Thoracic aorta (tissue), 2 donors: ENCODE measurements at regions not wholly inside any gene's neighbourhood (a gene's known extent, or its start where the extent isn't known, plus 50 kb on each side); places are given as distances from the start of the nearest gene placed in this dataset.
"Not testable (repeated sequence)": the region's sequence is repeated elsewhere in the genome, so short reads cannot be mapped to it uniquely, and the experiment has no call there.

ENCODE experiments used
- ATAC-seq: fragments of 150-250 bp; one replicate; pipeline ENCODE4 v1.8.0; 2017; ENCODE audit warnings: low read depth; ENCODE audit not compliant: insufficient number of reproducible peaks, low FRiP score
- DNase-seq: peaks from one replicate; pipeline ENCODE4 v3.0.0-alpha.2; 2020; ENCODE audit warnings: low spot score
- H3K27ac ChIP-seq, 2 donors: fragments of 200-600 bp; sonication (generic); 1 replicate in 1 of 2; 2 replicates in 1 of 2; pipeline ENCODE4 v1.5.1; 2016; ENCODE audit warnings: mild to moderate bottlenecking in 2 of 2, moderate library complexity in 2 of 2
- H3K27me3 ChIP-seq: fragments of 200-600 bp; sonication (generic); replicated peaks from 2 replicates; pipeline ENCODE4 v1.6.0; 2016; ENCODE audit warnings: mild to moderate bottlenecking; ENCODE audit not compliant: insufficient read depth
- H3K36me3 ChIP-seq: fragments of 200-600 bp; sonication (generic); one replicate; pipeline ENCODE4 v1.5.1; 2016
- H3K4me1 ChIP-seq, 2 donors: fragments of 200-600 bp; sonication (generic); 1 replicate in 1 of 2; 2 replicates in 1 of 2; pipeline versions ENCODE4 v1.5.1 to v1.6.0; 2016; ENCODE audit warnings: low read depth in 2 of 2, mild to moderate bottlenecking in 1 of 2; ENCODE audit not compliant: control insufficient read depth in 1 of 2
- H3K4me3 ChIP-seq: fragments of 200-600 bp; sonication (generic); 2 replicates; pipeline ENCODE4 v1.5.1; 2016; ENCODE audit warnings: mild to moderate bottlenecking
- H3K9me3 ChIP-seq: fragments of 200-600 bp; sonication (generic); 2 replicates; pipeline ENCODE4 v1.5.1; 2016
- CTCF ChIP-seq: fragments of 200-600 bp; sonication (generic); IDR thresholded peaks from one replicate; pipeline ENCODE4 v1.5.1; 2019; ENCODE audit warnings: antibody characterized with exemption

GRCh38 chr10:37733822-37734221, 123.6 kb downstream of the ZNF248 start:
- DNase-seq: no peak

GRCh38 chr10:37732685-37733084, 124.7 kb downstream of the ZNF248 start:
- no peaks in the 10 kb centered on the region for H3K27me3 ChIP-seq
- H3K36me3 ChIP-seq: no peaks in the 10 kb centered on the region
- no peaks in the 10 kb centered on the region for H3K4me1 ChIP-seq
- no peak for TF ChIP-seq CTCF
- no peaks in the 10 kb centered on the region for H3K9me3 ChIP-seq
- DNase-seq (no peak), ATAC-seq (no peak)
- no peak overlapping the region for H3K27ac ChIP-seq
- H3K4me3 ChIP-seq: no peak overlapping the region

More at GRCh38 chr10:37733822-37734221, 123.6 kb downstream of the ZNF248 start:
- Histone ChIP-seq H3K36me3 (no peaks in the 10 kb centered on the region), H3K27ac (no peak overlapping the region), H3K9me3 (no peaks in the 10 kb centered on the region), H3K27me3 (no peaks in the 10 kb centered on the region), H3K4me3 (no peak overlapping the region), H3K4me1 (no peaks in the 10 kb centered on the region)
- TF ChIP-seq CTCF: no peak
- no peak for ATAC-seq

GRCh38 chr10:37728830-37729229, 128.6 kb downstream of the ZNF248 start:
- DNase-seq: no peak
- Histone ChIP-seq H3K27ac (no peak overlapping the region), H3K36me3 (no peaks in the 10 kb centered on the region), H3K4me3 (no peak overlapping the region), H3K4me1 (no peaks in the 10 kb centered on the region), H3K9me3 (no peaks in the 10 kb centered on the region), H3K27me3 (no peaks in the 10 kb centered on the region)
- TF ChIP-seq CTCF: no peak
- no peak for ATAC-seq

- ATAC-seq: no peak
- Histone ChIP-seq H3K27me3 (no peaks in the 10 kb centered on the region), H3K9me3 (no peaks in the 10 kb centered on the region)
Observed at GRCh38 chr10:37727491-37728352, 129.7 kb downstream of the ZNF248 start.

GRCh38 chr10:37721100-37721499, 136.3 kb downstream of the ZNF248 start:
- TF ChIP-seq CTCF: no peak
- ATAC-seq (no peak), DNase-seq (no peak)
- Histone ChIP-seq H3K36me3 (no peaks in the 10 kb centered on the region), H3K27me3 (no peaks in the 10 kb centered on the region), H3K27ac (no peak overlapping the region), H3K4me1 (no peaks in the 10 kb centered on the region), H3K4me3 (no peak overlapping the region), H3K9me3 (no peaks in the 10 kb centered on the region)

More at GRCh38 chr10:37727491-37728352, 129.7 kb downstream of the ZNF248 start:
- Histone ChIP-seq H3K4me1 (no peaks in the 10 kb centered on the region), H3K27ac (no peak overlapping the region), H3K4me3 (no peak overlapping the region), H3K36me3 (no peaks in the 10 kb centered on the region)
- DNase-seq: no peak
- TF ChIP-seq CTCF: no peak

- H3K27ac ChIP-seq, H3K27me3 ChIP-seq, DNase-seq, H3K4me3 ChIP-seq, H3K36me3 ChIP-seq, H3K9me3 ChIP-seq, H3K4me1 ChIP-seq, ATAC-seq: not testable (repeated sequence)
Observed at GRCh38 chr10:37718060-37718459, 139.3 kb downstream of the ZNF248 start.
